Brain microvascular endothelial cell (primary cell): ENCODE measurements at regions not wholly inside any gene's neighbourhood (a gene's known extent, or its start where the extent isn't known, plus 50 kb on each side); places are given as distances from the start of the nearest gene placed in this dataset.

Experiments
- DNase-seq: peaks from one replicate; pipeline ENCODE4 v3.0.0-alpha.2; 2020
- H3K27ac ChIP-seq: fragments of 250-450 bp; sonication (Bioruptor Pico); 2 replicates; pipeline ENCODE4 v1.5.1; 2020; ENCODE audit warnings: mild to moderate bottlenecking, moderate library complexity
- H3K27me3 ChIP-seq: fragments of 250-450 bp; sonication (Bioruptor Pico); replicated peaks from 2 replicates; pipeline ENCODE4 v1.5.1; 2020; ENCODE audit warnings: mild to moderate bottlenecking
- H3K36me3 ChIP-seq: fragments of 250-450 bp; sonication (Bioruptor Pico); replicated peaks from 2 replicates; pipeline ENCODE4 v1.5.1; 2020; ENCODE audit warnings: mild to moderate bottlenecking
- H3K4me3 ChIP-seq: 2 replicates; pipeline ENCODE4 v1.5.1; 2011; ENCODE audit warnings: low read depth, mild to moderate bottlenecking, control low read depth, low read length, moderate library complexity
- CTCF ChIP-seq: IDR thresholded peaks from 2 replicates; pipeline ENCODE4 v1.5.1; 2011; ENCODE audit warnings: low read depth, mild to moderate bottlenecking, moderate library complexity, low read length, control low read depth, inconsistent platforms; ENCODE audit errors: missing control alignments
- in situ Hi-C: cut with HindIII; loops from 2 replicates; pipeline ENCODE4 v1.10.0; 2017; ENCODE audit warnings: low sequenced_read_pairs, low pct_ligation_motif_present

DNA sequence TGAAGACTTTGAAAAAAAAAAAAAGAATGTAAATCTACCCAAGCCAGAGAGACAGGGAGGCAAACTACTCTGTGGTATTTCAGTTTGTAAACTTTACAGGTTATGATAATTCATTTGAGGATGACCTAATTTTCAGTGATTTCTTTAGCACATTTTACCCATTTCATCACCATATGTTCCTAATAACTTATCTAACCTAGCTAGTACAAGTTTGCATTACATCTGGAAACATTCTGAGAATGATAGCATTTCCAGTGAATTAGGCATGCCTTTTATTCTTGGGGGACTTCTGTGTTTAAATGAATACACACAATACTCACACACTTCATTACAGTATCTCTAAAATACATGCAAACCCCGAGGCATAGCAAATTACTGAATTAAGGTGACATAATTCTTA is 1055.5 kb downstream of the PCDH18 start:
- no peak for DNase-seq
- in situ Hi-C loops = no loop called here
- Histone ChIP-seq H3K27ac (no peak overlapping the region), H3K36me3 (no peaks in the 10 kb centered on the region), H3K4me3 (no peak overlapping the region), H3K27me3 (no peaks in the 10 kb centered on the region)
- no peak for TF ChIP-seq CTCF

DNA sequence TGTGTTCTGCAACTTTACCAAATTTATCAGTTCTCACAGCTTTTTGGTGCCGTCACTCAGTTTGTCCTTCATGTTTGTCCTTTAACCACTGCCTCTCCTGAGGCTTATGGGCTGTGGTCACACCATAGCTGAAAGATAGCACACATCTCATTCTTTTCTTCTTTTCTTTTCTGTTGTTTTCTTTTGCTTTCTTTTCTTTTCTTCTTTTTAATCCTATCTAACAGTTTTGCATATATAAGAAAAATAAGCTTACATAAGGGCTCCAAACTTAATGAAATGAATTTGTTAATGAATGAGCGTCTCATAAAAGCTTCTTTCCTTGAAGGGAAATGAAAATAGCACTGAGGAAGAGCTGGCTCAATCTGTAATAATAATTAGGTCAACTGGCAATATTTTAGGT is 1061.2 kb downstream of the PCDH18 start:
- no peaks in the 10 kb centered on the region for H3K27me3 ChIP-seq
- no peak overlapping the region for H3K27ac ChIP-seq
- H3K4me3 ChIP-seq = no peak overlapping the region
- in situ Hi-C loops = no loop called here
- TF ChIP-seq CTCF = no peak
- DNase-seq = no peak
- no peaks in the 10 kb centered on the region for H3K36me3 ChIP-seq

DNA sequence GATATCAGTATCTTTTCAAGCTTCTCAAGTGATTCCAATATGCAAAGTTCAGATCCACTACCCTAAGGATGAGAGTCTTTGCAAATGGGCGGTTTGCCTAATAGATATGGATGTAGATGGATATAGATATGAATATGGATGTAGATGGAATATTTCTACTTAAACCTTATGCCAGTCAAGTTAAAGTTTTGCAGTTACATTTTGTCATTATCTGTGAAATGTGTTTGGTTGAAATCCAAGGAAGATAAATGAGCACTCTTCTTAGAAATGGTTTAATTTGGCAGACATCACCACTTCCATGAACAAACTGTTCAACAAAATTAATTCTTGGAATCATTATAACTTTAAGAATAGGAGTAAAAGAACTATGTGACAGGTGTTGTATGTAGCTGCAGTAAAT is 1066.6 kb downstream of the PCDH18 start:
- Histone ChIP-seq H3K27me3 (no peaks in the 10 kb centered on the region), H3K36me3 (no peaks in the 10 kb centered on the region), H3K27ac (no peak overlapping the region), H3K4me3 (no peak overlapping the region)
- in situ Hi-C loops = no loop called here
- TF ChIP-seq CTCF = no peak
- no peak for DNase-seq

- TF ChIP-seq CTCF = no peak
- Histone ChIP-seq H3K27ac (no peak overlapping the region), H3K36me3 (no peaks in the 10 kb centered on the region), H3K27me3 (no peaks in the 10 kb centered on the region), H3K4me3 (no peak overlapping the region)
- in situ Hi-C loops = no loop called here
- no peak for DNase-seq
These were observed 1068.4 kb downstream of the PCDH18 start for GRCh38 chr4:136463941-136464340.

- H3K36me3 ChIP-seq = no peaks in the 10 kb centered on the region
- in situ Hi-C loops = no loop called here
These were observed 1070.8 kb downstream of the PCDH18 start for GRCh38 chr4:136461533-136461932.

DNA sequence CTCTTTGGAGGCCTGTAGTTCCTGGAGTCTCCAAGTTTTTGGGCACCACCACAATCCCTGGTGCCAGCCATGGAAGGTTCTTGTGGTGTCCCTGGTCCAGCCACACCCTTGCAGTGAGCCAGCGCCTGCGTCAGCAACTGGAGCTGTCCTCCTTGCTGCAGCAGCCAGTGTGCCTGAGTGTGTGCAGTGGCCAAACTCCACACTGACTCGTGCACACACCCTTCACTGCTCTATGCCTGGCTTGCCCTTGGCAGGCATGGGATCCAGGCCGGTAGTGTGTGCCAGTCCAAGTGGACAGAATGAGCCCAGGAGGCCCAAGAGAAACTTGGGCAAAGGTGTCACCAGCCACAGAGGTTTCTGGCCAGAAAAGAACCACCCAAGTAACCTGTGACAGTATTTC is 1074.0 kb downstream of the PCDH18 start:
- TF ChIP-seq CTCF = no peak
- in situ Hi-C loops = no loop called here
- Histone ChIP-seq H3K27me3 (no peaks in the 10 kb centered on the region), H3K36me3 (no peaks in the 10 kb centered on the region), H3K4me3 (no peak overlapping the region), H3K27ac (no peak overlapping the region)
- DNase-seq = no peak

More at GRCh38 chr4:136461533-136461932, 1070.8 kb downstream of the PCDH18 start:
- TF ChIP-seq CTCF = no peak
- DNase-seq = no peak
- Histone ChIP-seq H3K27me3 (no peaks in the 10 kb centered on the region), H3K4me3 (no peak overlapping the region), H3K27ac (no peak overlapping the region)
